ENCODE measurements at regions not wholly inside any gene's neighbourhood (a gene's known extent, or its start where the extent isn't known, plus 50 kb on each side); places are given as distances from the start of the nearest gene placed in this dataset.

DNA sequence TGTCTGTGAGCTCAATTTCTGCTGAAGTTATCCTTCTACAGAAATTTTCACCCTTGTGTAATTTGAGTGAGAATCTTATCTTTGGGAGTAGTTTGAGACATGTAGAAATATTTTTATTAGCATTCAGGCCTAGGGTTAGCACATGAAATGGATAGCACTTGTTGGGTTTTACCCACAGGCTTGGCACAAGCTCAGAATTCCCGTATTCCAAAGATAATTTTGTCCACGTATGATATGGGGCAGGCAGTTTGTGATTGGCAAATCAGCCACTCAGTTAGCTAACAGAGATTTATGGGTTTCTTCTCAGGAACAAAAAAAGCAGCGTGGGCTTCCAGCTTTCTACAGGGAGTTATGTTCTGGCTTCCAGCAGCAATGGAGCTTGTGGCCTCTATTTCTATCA is 117.9 kb upstream of the DCAF8L1 start:
- TF ChIP-seq, protein P1, sequence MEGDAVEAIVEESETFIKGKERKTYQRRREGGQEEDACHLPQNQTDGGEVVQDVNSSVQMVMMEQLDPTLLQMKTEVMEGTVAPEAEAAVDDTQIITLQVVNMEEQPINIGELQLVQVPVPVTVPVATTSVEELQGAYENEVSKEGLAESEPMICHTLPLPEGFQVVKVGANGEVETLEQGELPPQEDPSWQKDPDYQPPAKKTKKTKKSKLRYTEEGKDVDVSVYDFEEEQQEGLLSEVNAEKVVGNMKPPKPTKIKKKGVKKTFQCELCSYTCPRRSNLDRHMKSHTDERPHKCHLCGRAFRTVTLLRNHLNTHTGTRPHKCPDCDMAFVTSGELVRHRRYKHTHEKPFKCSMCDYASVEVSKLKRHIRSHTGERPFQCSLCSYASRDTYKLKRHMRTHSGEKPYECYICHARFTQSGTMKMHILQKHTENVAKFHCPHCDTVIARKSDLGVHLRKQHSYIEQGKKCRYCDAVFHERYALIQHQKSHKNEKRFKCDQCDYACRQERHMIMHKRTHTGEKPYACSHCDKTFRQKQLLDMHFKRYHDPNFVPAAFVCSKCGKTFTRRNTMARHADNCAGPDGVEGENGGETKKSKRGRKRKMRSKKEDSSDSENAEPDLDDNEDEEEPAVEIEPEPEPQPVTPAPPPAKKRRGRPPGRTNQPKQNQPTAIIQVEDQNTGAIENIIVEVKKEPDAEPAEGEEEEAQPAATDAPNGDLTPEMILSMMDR (IDR thresholded peaks at IDR 0.05): no peak

DNA sequence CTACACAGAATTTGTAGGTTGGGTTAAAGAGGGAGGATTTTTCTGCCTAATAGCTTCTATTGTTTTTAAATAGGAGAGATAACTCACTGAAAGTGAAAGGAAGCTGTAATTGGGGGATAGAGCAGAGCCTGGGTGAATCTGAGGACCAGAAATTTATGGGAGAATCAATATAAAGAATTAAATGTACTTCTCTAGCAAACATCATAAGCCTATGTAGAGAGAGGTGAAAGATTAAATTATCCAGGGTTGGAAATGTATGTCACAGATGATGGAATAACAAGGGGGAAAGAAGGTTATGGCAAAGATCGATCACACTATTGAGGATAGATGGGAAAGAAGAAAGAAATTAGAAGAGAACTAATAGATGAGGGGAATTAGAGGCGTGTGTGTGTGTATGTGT is 104.4 kb upstream of the DCAF8L1 start:
- TF ChIP-seq, protein P1 (IDR thresholded peaks at IDR 0.05): no peak

DNA sequence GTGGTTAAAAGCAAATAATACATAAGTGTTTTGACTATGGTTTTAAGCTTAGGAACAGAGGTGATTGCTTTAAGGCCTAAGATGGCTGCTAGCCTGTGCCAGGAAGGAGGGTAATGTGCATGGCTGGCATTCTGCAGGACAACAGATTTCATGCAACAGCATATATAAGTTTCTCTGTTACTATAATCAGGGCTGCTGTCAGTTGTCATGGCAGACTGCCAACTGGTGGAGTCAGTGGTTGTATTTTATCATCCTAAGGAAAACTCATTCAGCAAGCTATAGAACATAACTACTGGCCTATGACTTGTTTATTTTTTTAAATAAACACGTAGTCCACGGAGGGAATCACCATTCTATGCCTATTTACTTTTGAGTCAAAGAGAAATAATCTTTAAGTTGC is 77.7 kb upstream of the DCAF8L1 start:
- TF ChIP-seq, protein P1 (IDR thresholded peaks at IDR 0.05): no peak

DNA sequence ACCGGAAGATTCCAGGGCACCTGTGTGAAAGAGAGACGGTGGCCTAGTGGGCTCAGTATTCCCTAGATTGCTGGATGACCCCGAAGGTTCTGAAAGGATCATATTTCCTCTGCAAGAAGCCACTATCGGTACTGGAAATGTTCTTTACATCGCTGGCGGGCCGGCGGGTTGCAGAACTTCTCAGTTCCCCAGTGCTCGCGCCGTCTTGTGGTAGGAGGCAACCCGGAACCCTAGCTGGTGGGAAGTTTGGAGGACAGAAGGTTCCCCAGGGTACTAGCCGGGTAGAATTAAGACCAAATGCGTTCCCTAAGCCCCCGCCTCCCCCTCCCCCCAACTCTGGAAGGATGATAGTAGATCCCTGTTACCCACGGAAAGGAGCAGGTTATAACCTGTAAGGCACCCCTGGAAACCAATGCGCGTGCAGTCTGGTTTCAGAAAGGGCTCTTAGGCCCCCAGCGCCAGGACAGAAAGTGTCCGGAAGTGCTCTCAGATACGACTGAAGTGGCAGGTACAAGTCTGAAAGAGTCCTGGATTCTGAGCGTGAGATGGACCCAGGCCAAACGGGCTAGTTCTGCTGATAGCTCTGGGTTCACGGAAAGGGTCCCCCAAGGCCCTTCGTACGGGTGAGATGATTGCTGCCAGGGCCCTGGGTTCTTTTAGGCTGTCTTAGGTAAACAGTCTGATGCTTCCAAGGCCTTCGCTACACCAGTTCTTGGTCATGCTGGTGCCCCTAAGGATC is 61.7 kb upstream of the DCAF8L1 start:
- TF ChIP-seq, protein P1 (IDR thresholded peaks at IDR 0.05): no peak

DNA sequence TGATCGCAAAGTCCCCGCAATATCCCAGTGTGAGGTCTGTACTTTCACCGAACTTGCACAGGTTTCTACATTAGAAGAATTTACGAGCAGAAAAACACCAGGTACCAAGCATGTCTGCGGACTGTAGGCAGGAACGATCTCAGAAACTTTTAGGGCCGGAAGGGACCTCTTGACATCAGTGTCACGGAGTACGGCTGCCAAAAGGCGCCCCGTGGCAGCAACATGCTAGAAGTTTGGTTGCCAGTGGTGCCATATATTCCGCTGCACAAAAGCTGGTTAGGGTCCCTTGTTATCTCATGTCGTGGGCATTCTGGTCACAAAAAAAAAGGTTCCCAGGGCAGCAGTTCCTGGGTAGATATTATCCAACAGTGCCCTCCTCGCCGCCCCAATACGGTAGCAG is 61.0 kb upstream of the DCAF8L1 start:
- TF ChIP-seq, protein P1 (IDR thresholded peaks at IDR 0.05): no peak

DNA sequence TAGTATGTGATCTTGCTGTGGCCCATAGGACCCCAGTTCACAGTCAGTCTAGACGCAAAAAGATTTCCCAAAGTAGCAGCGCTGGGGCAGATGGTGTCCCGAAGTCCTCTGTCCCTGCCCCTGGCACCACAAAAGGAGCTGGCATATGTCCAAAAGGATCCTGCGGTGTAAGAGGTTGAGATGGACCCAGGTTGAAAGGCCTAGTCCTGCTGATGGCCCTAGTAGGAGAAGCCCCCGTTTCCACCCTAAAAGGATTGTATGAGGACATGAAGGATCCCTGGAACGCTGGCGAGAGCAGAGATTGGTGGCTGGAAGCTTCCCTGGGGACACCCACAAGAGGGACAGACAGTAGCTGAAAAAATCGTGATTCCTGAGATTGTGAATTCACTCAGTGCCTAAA is 58.0 kb upstream of the DCAF8L1 start:
- TF ChIP-seq, protein P1 (IDR thresholded peaks at IDR 0.05): no peak
